ENCODE measurements at regions not wholly inside any gene's neighbourhood (a gene's known extent, or its start where the extent isn't known, plus 50 kb on each side); places are given as distances from the start of the nearest gene placed in this dataset.

DNA sequence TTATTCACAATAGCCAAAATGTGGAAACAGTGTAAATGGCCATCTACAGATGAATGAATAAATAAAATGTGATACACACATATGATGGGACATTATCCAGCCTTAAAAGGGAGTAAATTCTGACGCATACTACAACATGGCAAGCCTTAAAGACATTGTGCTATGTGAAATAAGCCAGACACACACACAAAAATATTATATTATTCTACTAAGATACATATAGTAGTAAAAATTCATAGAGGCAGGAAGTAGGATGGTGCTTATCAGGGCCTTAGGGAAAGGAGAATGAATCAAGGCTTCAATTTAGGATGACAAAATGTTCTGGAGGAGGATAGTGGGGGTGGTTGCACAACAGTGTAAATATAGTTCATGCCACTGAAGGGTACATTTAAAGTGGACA, 346.7 kb upstream of the SMARCA2 start:
- H3K9me3 ChIP-seq = no peaks in the 10 kb centered on the region
- ATAC-seq (no peak), DNase-seq (no peak)
- no peaks in the 10 kb centered on the region for H3K27me3 ChIP-seq
- H3K4me1 ChIP-seq = no peaks in the 10 kb centered on the region
- H3K27ac ChIP-seq = no peak overlapping the region
- in situ Hi-C loops (cut with MboI; ENCODE audit: low sequenced_read_pairs in 4 of 4) (no loop called here), intact Hi-C loops (cut with DNase I; ENCODE audit: low total_unique reads) (no loop called here)
- no peak overlapping the region for H3K4me3 ChIP-seq
- H3K36me3 ChIP-seq = no peaks in the 10 kb centered on the region
- no peak for TF ChIP-seq POLR2A (IDR thresholded peaks at IDR 0.05)
- TF ChIP-seq, protein P1, sequence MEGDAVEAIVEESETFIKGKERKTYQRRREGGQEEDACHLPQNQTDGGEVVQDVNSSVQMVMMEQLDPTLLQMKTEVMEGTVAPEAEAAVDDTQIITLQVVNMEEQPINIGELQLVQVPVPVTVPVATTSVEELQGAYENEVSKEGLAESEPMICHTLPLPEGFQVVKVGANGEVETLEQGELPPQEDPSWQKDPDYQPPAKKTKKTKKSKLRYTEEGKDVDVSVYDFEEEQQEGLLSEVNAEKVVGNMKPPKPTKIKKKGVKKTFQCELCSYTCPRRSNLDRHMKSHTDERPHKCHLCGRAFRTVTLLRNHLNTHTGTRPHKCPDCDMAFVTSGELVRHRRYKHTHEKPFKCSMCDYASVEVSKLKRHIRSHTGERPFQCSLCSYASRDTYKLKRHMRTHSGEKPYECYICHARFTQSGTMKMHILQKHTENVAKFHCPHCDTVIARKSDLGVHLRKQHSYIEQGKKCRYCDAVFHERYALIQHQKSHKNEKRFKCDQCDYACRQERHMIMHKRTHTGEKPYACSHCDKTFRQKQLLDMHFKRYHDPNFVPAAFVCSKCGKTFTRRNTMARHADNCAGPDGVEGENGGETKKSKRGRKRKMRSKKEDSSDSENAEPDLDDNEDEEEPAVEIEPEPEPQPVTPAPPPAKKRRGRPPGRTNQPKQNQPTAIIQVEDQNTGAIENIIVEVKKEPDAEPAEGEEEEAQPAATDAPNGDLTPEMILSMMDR (IDR thresholded peaks at IDR 0.05 in 4 of 5, conservative IDR thresholded peaks at IDR 0.05 in 1 of 5) = no peak

DNA sequence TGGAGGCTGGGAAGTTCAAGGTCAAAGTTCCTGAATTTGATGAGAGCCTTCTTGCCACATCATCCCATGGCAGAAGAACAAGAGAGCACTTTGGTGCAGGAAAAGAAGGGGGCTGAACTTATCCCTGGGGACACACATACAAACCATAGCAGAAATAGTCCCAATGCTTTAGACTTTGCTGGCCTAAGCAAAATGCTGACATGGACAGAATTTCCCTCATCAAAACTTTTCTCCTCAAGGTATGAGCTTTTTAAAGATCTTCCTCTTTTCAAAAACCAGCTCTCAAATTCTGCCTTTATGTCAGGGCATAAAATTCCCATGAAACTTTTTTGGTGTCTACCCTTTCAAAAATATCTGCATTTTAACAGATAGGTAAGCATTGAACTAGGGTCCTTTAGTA, 341.8 kb upstream of the SMARCA2 start:
- Histone ChIP-seq H3K36me3 (no peaks in the 10 kb centered on the region), H3K27me3 (no peaks in the 10 kb centered on the region), H3K4me1 (no peaks in the 10 kb centered on the region), H3K9me3 (no peaks in the 10 kb centered on the region), H3K27ac (no peak overlapping the region), H3K4me3 (no peak overlapping the region)
- intact Hi-C loops (cut with DNase I; ENCODE audit: low total_unique reads) = no loop called here
- ATAC-seq (no peak), DNase-seq (no peak)
- TF ChIP-seq, protein P1 (IDR thresholded peaks at IDR 0.05 in 4 of 5, conservative IDR thresholded peaks at IDR 0.05 in 1 of 5) = no peak
- no peak for TF ChIP-seq POLR2A (IDR thresholded peaks at IDR 0.05)
- in situ Hi-C loops (cut with MboI; ENCODE audit: low sequenced_read_pairs in 4 of 4) = no loop called here

DNA sequence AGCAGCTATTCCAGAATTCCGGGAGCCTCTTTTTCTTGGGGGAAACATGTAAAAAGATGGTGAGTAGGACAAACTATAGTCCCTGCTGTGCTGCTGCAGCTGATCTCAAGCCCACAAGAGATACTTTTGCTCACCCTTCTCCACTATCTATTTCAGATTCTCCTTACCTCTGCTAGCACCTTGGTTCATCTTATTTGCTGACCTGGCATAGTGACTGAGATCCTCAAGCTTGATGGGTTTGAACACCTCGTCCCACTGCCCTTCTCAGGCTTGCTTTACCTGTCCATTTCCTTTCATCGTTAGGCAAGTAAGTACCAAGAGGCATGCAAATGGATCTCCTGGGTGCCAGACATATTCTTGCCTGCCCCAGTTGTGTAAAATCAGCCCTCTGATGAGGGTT, 338.4 kb upstream of the SMARCA2 start:
- ATAC-seq (no peak), DNase-seq (no peak)
- Histone ChIP-seq H3K36me3 (no peaks in the 10 kb centered on the region), H3K4me3 (no peak overlapping the region), H3K4me1 (no peaks in the 10 kb centered on the region), H3K9me3 (no peaks in the 10 kb centered on the region), H3K27me3 (no peaks in the 10 kb centered on the region), H3K27ac (no peak overlapping the region)
- TF ChIP-seq, protein P1 (IDR thresholded peaks at IDR 0.05 in 4 of 5, conservative IDR thresholded peaks at IDR 0.05 in 1 of 5) = no peak
- no peak for TF ChIP-seq POLR2A (IDR thresholded peaks at IDR 0.05)
- in situ Hi-C loops (cut with MboI; ENCODE audit: low sequenced_read_pairs in 4 of 4) (no loop called here), intact Hi-C loops (cut with DNase I; ENCODE audit: low total_unique reads) (no loop called here)

DNA sequence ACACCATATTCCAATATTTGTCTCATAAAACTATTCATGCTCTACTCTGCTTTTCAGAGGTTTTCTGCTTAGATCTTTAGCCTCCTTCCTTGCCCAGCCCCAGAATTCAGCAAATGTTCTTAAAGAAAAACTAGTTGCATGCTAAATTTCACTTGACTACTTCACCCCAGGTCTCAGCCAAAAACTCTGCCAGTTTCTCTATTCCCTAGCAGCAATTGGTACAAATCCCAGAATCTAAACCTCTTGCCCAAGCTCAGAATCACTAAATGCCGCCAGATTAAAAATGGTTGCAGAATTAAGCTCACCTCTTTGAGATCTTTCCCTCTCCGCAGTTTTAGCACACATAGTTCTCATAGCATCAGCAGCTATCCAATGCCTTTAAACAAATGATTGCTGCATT, 331.2 kb upstream of the SMARCA2 start:
- no peaks in the 10 kb centered on the region for H3K9me3 ChIP-seq
- no peaks in the 10 kb centered on the region for H3K27me3 ChIP-seq
- ATAC-seq = no peak
- H3K27ac ChIP-seq = no peak overlapping the region
- intact Hi-C loops (cut with DNase I; ENCODE audit: low total_unique reads) (no loop called here), in situ Hi-C loops (cut with MboI; ENCODE audit: low sequenced_read_pairs in 4 of 4) (no loop called here)
- H3K36me3 ChIP-seq = no peaks in the 10 kb centered on the region
- no peak overlapping the region for H3K4me3 ChIP-seq
- TF ChIP-seq, protein P1 (IDR thresholded peaks at IDR 0.05 in 4 of 5, conservative IDR thresholded peaks at IDR 0.05 in 1 of 5) = no peak
- TF ChIP-seq POLR2A (IDR thresholded peaks at IDR 0.05) = no peak
- no peaks in the 10 kb centered on the region for H3K4me1 ChIP-seq
- no peak for DNase-seq

DNA sequence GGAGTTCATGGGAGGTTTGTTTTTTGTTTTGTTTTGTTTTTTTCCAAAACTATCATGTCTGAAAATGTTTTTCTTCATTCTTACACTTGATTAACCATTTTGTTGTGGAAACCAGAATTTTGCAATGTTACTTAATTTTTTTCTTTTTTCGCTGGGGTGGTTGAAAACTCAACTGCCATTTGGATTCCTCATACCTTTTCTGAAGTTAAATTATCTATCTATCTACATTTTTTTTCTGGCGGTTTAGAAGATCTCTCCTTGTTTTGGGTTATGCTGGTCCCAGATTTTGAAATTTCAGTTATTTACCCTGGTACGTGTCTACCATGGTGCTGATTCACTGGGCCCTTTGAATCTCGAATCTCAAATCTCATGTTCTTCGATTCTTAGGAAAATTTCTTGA, 316.2 kb upstream of the SMARCA2 start:
- no peaks in the 10 kb centered on the region for H3K27me3 ChIP-seq
- in situ Hi-C loops (cut with MboI; ENCODE audit: low sequenced_read_pairs in 4 of 4) (no loop called here), intact Hi-C loops (cut with DNase I; ENCODE audit: low total_unique reads) (no loop called here)
- DNase-seq (no peak), ATAC-seq (no peak)
- H3K27ac ChIP-seq = no peak overlapping the region
- TF ChIP-seq, protein P1 (IDR thresholded peaks at IDR 0.05 in 4 of 5, conservative IDR thresholded peaks at IDR 0.05 in 1 of 5) = no peak
- TF ChIP-seq POLR2A (IDR thresholded peaks at IDR 0.05) = no peak
- no peaks in the 10 kb centered on the region for H3K4me1 ChIP-seq
- H3K4me3 ChIP-seq = no peak overlapping the region
- H3K9me3 ChIP-seq = no peaks in the 10 kb centered on the region
- no peaks in the 10 kb centered on the region for H3K36me3 ChIP-seq
